HuH-7.5 (cell line): ENCODE measurements at regions not wholly inside any gene's neighbourhood (a gene's known extent, or its start where the extent isn't known, plus 50 kb on each side); places are given as distances from the start of the nearest gene placed in this dataset.

Experiments
- DNase-seq: peaks from one replicate; pipeline ENCODE4 v3.0.0; 2011; ENCODE audit warnings: low spot score

DNA sequence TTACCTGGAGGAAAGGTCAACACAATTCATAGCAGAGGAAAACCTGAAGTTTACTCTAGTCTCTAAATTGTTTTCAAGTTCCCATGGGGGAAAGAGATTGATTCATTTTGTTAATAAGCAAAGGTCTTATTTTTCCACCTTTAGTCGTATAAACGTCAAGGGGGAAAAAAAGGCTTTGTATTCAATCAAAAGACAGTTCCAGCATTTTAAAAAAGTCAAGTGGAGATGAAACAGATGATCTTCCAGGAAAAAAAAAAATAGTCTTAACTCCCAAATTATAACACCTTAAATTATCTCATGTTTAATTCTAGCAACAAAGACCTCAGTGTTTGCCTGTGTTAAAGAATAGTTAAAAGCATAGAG lies 140.5 kb downstream of the TOMM20 start:
- DNase-seq = no peak

DNA sequence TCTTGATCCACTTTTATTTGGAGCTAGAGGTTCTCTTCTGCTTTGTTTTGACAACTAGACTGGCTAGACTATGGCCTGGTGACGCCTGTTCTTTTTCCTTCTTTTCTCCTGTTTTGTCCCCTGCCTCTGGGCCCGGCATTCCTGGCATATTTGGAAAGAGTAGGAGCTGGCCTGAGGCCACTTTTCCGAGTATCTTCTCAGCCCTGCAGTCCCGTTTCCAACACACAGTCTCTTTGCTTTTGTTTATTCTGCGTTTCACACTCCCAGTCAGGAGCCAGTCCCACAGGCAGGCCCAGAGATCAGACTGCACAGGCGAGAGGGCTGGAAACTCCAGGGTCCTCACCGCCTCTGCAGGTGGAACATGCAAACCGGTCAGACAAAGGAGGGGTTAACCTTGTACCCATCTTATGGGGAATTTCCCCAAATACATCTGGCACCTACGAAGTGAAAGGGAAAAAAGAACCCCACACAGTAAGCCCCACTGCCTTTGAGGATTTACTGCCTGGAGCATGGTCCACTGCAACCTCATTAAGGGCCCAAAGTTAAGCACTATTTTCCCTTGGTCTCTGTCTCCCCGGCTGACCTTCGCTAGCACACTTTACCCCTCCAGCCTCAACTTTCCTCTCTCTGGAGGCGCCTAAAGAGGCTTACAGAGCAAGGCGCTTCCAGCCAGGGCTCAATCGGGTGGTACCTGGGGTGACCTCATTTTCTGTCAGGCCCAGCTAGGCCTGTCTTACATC lies 141.1 kb downstream of the TOMM20 start:
- peak; percentile 63 for DNase-seq

DNA sequence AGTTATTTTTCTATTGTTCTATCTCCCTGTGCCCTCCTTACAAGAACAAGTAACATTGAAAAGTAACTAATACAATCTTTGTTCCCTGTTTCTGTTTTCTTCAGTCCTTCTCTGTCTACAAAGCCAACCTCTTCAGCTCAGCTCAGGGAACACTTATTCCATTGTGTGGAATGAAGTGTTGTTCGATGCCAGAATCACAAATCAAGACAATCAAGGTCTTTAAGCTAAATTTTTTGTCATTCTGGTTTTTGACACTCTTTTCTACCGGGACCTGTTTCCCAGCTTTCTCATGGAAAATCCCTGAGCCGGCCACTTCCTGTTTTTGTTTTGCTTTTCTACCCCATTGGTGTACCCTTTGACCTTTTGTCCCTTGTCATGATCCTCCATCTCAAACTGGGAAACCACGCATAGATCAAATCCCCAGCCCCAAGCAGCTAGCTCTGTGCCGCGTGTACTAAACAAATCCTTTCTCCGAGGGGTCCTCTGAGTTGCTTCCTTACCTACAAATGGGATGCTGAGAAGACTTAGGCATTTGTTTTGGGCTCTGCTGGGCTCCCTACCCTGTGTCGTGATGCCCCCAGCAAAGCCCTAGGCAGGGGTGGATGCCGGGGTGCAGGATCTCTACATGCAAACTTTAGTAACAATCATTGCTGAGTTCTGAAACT lies 141.8 kb downstream of the TOMM20 start:
- DNase-seq = no peak

DNA sequence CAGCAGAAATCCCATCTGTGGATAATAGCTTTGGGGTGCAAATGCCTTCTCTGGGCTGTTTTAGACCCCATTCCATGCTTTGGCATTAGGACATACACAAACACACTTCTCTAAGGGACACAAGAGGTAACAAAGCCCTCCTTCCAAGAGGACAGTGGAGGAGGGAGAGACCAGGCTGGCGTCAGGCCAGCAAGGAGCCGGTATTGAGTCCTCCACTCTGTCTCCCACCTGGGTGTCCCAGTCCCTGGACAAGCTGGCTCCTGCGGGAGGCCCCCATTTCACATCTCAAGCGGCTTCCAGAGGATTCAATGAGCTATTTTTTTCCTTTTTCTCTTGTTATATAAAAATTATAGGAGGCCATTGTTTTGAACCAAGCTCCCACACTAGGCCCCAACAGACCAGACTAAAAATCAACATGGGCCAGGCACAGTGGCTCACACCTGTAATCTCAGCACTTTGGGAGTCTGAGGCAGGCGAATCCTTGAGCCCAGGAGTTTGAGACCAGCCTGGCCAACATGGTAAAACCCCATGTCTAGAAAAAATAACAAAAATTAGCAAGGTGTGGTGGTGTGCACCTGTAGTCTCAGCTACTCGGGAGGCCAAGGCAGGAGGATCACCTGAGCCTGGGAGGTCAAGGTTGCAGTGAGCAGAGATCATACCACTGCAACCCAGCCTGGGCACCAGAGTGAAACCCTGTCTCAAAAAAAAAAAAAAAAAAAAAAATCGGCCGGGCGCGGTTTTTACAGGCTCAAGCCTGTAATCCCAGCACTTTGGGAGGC lies 142.9 kb downstream of the TOMM20 start:
- no peak for DNase-seq

DNA sequence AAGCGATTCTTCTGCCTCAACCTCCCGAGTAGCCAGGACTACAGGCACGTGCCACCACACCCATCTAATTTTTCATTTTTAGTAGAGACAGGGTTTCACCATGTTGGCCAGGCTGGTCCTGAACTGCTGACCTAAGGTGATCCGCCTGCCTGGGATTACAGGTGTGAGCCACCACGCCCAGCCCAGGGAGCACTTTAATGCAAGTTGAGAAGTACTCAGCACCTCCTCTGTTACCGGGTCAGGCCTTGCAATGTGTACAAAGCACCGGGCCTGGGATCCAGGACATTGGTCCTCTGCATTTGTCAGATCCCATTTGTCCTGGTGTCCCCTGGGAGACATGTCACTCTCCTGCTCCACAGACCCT lies 143.6 kb downstream of the TOMM20 start:
- DNase-seq = no peak

DNA sequence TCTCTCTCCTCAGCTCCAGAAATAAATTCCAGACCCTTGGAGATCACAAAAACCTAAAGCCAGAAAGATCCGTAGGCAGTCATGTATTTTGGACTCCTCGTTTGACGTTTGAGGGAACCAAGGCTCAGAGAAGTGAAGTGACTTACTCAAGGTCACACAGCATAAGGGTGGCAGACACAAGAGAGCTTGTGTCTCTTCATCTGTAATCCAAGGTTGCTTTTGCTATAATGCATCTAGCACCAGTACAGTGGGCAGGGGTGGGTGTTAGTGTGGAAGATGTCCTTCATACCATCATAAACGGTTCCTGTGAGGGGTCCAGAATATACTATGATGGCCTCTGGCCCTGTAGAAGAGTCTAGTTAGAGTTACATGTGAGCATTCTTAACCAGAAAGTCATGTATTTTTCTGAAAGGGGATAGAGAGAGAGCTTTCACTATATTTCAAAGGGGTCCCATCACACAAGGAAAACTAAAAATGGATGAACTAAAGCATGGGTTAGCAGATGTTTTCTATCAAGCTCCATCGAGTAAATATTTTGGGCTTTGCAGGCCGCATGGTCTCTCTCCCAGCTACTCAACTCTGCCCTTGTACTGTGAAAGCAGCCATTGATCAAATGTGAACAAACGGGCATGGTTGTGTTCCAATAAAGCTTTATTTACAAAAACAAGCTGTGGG lies 144.9 kb downstream of the TOMM20 start:
- no peak for DNase-seq

DNA sequence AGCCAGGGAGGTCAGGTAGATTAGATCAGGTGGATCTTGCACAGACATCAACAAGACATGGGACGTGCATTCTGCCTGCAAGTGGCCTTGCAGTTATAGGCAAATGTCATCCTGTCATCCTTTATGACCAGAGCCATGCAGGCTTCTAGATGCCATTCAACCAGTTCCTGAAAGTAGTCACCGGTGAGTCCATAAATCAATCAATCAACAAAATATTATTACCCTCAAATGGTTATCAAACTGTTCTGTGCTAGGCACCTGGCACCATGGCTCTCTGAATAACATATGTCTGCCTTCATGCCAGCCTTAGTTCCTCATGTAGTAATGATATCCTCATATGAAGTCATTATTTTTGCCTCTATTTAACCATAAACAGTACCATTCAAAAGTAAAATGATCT lies 146.9 kb downstream of the TOMM20 start:
- DNase-seq = no peak

DNA sequence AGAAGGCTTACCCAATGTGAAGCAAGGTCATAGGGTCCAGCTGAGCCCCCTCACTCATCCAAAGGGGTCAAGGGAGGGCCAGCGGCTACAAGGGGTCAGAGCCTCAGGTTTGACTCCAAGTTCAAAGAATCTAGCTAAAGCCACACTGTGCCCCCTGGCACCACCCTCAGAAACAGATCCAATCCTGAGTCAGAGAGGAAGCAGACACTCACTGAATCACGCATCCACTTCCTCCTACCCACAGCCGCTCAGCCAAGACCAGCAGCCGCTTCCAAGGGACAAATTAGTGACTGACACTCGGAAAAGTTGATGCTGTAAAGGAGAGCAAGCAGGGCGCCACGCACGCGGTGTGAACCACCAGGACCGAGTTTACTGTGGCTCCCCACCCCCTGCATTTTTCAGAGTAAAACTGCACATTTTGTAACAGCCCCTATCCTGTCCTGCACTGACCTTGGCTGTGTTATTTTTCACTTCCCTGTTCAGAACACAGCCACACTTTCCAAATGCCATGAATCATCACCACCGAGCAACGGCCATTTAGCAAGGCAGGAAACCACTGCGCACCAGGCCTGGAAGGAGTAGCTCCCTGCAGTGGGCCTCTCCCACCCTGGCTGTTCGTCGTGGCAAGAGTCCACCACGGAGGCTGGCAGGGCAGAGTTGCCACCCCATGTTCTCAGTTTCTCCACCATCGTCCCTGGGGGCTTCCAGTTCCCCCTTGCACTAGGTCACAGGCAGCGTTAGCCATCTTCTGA lies 147.8 kb downstream of the TOMM20 start:
- DNase-seq = no peak

DNA sequence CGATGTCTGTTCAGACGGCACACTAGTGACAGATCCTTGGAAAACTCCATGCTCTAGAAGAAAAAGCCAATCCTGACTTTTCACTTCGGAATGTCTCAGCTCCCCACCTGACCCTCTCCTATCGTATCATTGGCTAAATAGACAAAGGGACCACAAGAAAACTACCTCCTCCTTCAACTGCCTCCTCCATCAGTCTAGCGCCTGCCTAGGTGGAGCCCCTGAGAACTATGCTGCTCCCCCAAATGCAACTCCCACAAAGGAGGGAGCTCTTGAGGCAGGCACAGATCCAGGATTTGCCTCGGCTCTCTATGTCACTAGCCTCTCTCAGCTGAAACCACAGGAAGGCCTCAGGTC lies 148.4 kb downstream of the TOMM20 start:
- no peak for DNase-seq

DNA sequence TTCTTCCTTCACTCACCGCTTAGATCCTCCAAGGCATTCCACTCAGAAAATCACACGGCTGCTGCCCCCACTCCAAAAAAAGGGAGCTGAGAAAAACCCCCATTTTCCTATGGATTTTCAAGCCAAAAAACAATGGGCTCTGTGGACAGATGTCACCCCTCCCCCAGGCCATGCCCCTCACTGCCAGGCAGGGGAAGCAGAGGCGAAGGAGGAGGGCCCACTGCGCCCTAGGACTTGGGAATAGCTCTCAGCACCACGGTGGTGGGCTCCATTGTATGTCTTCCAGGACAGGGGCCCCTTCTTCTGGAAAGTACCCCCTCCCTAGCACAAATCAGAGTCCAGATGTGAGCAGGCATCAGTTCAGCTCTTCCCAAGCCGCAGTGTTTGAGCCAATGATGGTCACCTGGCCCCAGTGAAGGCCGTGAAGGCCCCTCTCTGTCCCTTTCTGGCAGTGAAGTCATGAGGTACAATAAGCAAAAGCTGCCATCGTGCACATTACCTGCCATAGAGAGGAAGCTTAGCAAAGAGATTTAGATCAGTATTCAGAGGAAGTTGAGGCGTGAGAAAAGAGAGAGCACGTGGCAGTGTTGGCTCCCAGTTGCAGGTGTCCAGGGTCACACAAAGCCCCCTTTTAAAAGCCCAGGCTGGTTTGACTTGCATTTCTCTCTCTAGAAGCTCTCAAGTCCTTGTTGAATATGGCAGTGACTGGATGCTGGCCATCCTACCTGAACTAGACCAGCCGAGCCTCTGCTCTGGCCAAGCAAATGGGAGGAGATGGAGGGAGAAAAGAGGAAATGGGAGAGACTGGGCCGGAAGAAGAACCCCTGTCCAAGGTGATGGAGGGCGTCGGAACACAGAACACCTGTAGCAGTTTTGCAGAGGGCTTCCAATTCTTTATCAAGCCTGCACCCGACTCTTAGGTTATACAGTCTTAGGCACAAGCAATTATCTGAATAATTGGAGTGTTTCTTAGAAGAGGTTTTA lies 149.0 kb downstream of the TOMM20 start:
- no peak for DNase-seq

DNA sequence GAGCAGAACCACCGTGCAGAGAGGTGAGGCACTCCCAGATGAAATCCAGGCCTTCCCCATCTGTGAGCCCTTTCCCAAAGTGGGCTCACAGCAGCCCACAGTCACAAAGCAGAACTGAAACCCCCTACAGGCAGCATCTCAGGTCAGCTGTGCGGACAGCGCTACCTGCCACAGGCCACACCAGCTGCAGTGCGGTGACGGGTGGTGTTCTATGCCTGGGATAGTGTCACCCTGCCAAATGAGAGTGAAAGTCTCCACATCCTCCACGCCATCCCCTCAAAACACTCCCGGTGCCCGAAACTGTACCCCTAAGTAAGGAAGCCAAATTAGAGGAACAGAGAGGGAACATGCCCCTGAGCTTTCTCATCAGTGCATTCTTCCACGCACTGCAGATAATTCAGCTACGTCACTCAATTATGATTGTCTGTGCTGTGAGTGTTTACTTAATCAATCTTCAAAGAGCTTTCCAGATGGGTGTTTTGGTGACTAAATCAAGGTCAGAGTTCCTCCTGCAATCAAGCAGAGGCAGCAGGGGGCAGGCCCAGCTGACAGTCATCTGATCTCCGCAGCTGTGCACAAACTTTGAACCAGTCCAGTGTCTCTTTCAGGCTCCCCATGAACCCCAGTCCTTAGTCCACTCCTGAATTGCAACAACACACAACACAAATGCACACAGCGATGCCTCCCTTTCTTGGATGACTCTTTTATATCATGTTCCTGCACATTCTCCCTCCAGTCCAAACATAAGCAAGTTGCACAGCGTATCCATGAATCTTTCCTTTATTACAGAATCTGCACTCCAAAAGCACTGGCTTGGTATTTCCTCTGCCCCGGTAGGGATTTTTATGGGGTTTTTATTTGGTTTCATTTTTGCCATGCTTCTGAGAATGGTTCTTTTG lies 150.0 kb downstream of the TOMM20 start:
- DNase-seq = no peak

DNA sequence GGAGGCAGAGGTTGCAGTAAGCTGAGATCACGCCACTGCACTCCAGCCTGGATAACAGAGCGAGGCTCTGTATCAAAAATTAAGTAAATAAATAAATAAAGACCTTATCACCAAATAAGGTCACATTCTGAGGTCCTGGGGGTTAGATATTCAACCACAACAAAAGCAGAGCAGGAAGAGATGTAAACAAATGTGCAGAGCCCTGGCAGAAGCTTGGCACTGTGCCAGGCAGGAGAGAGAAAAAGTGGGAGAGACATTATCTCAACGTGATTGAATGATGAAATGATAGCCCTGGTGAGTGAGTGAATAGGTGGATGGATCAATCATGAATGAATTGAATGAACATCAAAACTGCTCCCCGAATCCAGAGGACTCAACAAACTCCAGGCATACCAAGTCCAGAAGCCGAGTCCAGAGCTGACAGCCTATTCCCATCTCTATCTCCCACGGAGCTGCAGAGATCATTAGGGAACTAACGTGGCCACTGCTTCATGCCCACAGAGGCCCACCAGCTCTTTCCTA lies 150.7 kb downstream of the TOMM20 start:
- DNase-seq = no peak

DNA sequence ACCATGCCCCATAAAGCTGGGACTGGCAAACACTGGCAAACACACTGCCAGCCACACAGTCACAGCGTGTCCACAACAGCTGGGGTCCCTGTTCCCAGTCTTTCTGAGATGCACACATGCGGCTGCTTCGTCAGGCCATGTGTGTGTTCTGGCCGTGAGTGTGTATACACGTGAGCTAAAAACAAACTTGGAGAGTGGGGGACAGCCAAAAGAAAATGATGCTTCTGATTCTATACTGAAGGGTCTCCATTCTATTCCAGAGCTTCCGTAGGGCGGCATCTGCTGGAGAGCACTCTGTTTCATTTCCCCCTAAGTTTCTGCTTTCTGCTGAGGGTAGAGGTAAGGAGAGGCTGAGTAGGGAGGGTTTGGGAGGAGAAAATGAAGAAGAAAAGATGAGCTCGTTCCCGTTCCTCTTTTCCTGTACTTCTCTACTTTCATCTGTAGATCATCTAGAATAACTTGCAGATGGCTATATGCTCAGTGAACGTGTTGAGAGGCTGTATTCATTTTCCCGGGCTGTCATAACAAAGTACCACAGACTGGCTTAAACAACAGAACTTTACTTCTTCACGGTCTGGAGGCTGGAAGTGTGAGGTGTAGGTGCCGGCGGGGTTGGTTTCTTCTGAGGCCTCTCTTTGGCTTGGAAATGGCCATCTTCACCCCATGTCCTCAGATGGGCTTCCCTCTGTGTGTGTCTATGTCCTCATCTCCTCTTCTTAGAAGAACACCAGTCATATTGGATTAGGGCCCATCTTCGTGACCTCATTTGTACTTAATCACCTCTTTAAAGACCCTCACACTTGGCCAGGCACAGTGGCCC lies 151.6 kb downstream of the TOMM20 start:
- no peak for DNase-seq

DNA sequence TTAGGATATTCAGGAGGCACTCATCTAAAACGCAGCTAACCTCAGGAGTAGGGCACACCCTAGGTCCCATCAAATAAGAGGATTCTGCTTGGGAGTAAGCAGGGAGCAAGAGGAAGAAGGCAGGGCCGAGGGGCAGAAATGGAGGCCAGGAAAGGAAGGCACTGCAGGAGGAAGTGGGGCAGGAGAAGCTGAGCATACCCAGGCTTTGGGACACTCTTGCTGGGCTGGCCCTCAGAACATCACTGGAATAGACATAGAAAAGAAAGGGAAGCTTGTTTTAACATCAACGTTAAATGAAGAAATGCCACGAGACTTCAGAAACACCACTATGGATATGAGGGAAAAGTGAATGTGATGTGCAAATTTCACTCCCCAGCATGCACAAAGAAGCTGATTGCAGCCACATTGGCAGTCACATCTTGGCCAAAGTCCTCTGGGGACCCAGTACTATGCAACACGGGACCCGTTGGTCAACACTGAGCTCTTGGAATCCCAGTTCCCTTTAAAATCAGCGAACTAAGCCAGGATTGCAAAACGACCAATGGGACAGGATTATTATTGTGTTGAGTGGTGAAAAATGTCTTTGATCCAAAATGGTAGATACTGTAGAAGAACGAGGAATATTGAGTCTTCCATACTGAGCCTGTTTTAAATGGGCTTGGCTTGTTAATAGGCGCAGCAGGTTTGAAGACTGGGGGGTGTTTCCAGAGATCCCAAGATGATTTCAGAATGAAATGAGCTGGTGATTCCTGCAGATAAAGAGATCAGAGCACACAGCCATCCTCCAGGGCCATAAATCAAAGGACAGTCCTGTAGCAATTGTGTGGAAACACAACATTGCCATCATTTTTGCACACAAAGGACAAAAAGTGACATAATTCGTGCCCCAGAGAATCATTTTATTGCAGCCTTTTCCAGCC lies 152.4 kb downstream of the TOMM20 start:
- no peak for DNase-seq

DNA sequence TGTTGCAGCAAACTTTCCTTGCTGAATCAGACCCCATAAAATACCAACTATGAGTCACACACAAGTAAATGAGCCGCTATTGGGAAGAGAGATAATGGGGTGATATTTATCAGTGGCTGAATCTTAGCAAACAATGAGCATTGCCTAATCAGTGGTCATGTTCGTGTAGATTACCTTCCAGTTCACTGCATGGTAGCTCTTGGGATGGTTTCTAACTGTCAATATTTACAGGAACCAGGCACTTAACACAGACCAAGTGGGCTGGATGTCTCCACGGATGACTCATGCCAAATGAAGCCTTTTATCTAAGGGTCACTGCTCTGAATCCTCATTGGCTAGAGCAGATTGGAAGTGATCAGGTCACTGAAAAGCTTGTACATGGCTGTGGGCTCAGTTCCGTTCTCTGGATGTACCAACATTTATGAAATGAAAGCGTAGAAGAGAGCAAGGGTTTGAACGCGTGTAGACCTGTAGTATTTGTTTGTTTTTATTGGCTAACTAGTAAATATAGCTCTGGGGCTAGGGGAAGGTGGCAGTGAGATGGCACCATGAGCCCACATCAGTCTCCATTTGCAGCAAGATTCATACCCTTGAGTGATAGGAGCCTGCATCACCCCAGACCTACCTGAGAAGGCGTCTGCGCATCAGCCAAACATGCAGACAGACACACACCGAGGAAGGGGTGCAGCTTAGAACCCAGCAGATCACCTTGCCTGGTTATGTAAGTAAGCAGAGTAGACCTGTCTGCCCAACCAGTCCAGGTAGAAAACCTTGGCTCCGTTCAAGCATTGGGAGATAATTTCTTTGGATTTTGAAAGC lies 153.3 kb downstream of the TOMM20 start:
- DNase-seq = peak; percentile 78

DNA sequence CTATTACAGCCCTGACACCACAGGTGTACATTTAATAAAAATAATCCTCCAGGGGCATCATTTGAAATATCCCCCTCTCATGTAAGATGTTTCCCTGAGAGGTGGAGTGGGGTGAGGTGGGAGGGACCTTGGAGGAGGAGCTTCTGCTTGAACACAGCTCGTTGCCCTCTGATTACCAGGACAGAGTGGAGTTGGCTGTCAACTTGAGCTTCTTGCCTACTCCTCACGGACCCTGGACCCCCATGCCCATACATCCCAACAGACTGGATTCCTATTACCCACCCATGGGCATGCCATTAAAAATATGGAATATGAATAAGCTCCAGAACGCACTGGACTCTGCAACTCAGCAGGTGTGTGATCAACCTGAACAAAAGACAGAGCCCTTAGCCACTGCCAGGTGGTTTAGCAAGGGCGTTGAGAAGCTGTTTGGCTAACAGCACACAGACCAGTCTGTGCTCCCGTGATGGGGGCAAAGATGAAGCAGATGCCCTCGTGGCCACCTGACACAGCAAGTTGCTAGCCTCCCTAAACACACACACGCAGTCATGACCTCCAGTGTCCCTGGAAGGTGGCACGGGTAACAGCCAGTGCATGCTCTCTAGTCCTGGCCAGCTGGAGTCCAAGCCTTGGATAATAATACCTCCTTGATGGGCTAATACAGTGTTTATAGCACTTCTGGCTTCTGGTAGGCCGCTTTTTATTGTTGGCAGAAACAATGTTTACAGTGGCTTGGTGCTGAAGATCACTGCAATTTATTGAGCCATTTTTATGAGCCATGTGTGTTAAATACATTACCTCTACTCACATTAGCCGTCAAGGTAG lies 155.0 kb downstream of the TOMM20 start:
- no peak for DNase-seq
